RWPE2 (cell line): ENCODE measurements at regions not wholly inside any gene's neighbourhood (a gene's known extent, or its start where the extent isn't known, plus 50 kb on each side); places are given as distances from the start of the nearest gene placed in this dataset.

Experiments
- ATAC-seq: fragments of 200-7000 bp; cut with Tn5 transposase; 3 replicates; pipeline ENCODE4 v1.9.1; 2021; ENCODE audit warnings: low read depth
- DNase-seq: peaks from one replicate; pipeline ENCODE4 v3.0.0-alpha.2; 2020; ENCODE audit warnings: low spot score
- H3K27ac ChIP-seq: fragments of 450-650 bp; 2 replicates; pipeline ENCODE4 v1.5.1; 2017; ENCODE audit warnings: mild to moderate bottlenecking; ENCODE audit not compliant: poor library complexity, severe bottlenecking
- H3K27me3 ChIP-seq: fragments of 250-450 bp; sonication (Bioruptor Pico); 2 replicates; pipeline ENCODE4 v1.5.1; 2021; ENCODE audit warnings: mild to moderate bottlenecking, moderate library complexity; ENCODE audit not compliant: insufficient read depth, poor library complexity, severe bottlenecking
- H3K36me3 ChIP-seq: fragments of 250-450 bp; sonication (Bioruptor Pico); 2 replicates; pipeline ENCODE4 v1.5.1; 2020; ENCODE audit warnings: low read depth, mild to moderate bottlenecking, moderate library complexity
- H3K4me1 ChIP-seq: fragments of 250-450 bp; sonication (Bioruptor Pico); 2 replicates; pipeline ENCODE4 v1.5.1; 2021; ENCODE audit warnings: mild to moderate bottlenecking, moderate library complexity; ENCODE audit not compliant: insufficient read depth, poor library complexity, severe bottlenecking
- H3K4me3 ChIP-seq: fragments of 250-450 bp; sonication (Bioruptor Pico); 2 replicates; pipeline ENCODE4 v1.5.1; 2021; ENCODE audit warnings: mild to moderate bottlenecking, moderate library complexity; ENCODE audit not compliant: severe bottlenecking
- H3K9me3 ChIP-seq: fragments of 250-450 bp; sonication (Bioruptor Pico); 2 replicates; pipeline ENCODE4 v1.5.1; 2021; ENCODE audit warnings: mild to moderate bottlenecking, moderate library complexity; ENCODE audit not compliant: severe bottlenecking
- CTCF ChIP-seq: fragments of 450-650 bp; IDR thresholded peaks from one replicate; pipeline ENCODE4 v1.5.1; 2017; ENCODE audit warnings: mild to moderate bottlenecking, moderate library complexity; ENCODE audit not compliant: poor library complexity, severe bottlenecking

GRCh38 chr17:33527290-33527689 is 234.2 kb upstream of the ASIC2 start:
- no peak for TF ChIP-seq CTCF
- no peaks in the 10 kb centered on the region for H3K36me3 ChIP-seq
- H3K4me1 ChIP-seq: no peaks in the 10 kb centered on the region
- ATAC-seq (no peak), DNase-seq (no peak)
- no peaks in the 10 kb centered on the region for H3K27me3 ChIP-seq
- no peak overlapping the region for H3K27ac ChIP-seq
- H3K9me3 ChIP-seq: no peaks in the 10 kb centered on the region
- H3K4me3 ChIP-seq: no peak overlapping the region

GRCh38 chr17:33528846-33529245 is 235.8 kb upstream of the ASIC2 start:
- Histone ChIP-seq H3K36me3 (no peaks in the 10 kb centered on the region), H3K9me3 (no peaks in the 10 kb centered on the region), H3K27me3 (no peaks in the 10 kb centered on the region), H3K4me3 (no peak overlapping the region), H3K4me1 (no peaks in the 10 kb centered on the region), H3K27ac (no peak overlapping the region)
- TF ChIP-seq CTCF: no peak
- ATAC-seq: no peak
- DNase-seq: no peak

- no peak for TF ChIP-seq CTCF
- no peaks in the 10 kb centered on the region for H3K4me1 ChIP-seq
- H3K4me3 ChIP-seq: no peak overlapping the region
- H3K36me3 ChIP-seq: no peaks in the 10 kb centered on the region
- no peak for ATAC-seq
- H3K27ac ChIP-seq: no peak overlapping the region
- no peaks in the 10 kb centered on the region for H3K9me3 ChIP-seq
- no peak for DNase-seq
- H3K27me3 ChIP-seq: no peaks in the 10 kb centered on the region
Measured at GRCh38 chr17:33529816-33530215, 236.7 kb upstream of the ASIC2 start.

- Histone ChIP-seq H3K4me3 (no peak overlapping the region), H3K36me3 (no peaks in the 10 kb centered on the region), H3K27ac (no peak overlapping the region), H3K9me3 (no peaks in the 10 kb centered on the region), H3K4me1 (no peaks in the 10 kb centered on the region), H3K27me3 (no peaks in the 10 kb centered on the region)
- DNase-seq: no peak
- no peak for ATAC-seq
- TF ChIP-seq CTCF: no peak
Measured at GRCh38 chr17:33531311-33531710, 238.2 kb upstream of the ASIC2 start.

GRCh38 chr17:33534087-33534486 is 241.0 kb upstream of the ASIC2 start:
- no peak for TF ChIP-seq CTCF
- no peak for ATAC-seq

More at GRCh38 chr17:33534087-33534486, 241.0 kb upstream of the ASIC2 start:
- no peaks in the 10 kb centered on the region for H3K4me1 ChIP-seq
- no peak overlapping the region for H3K4me3 ChIP-seq
- no peak overlapping the region for H3K27ac ChIP-seq
- no peaks in the 10 kb centered on the region for H3K9me3 ChIP-seq
- H3K27me3 ChIP-seq: no peaks in the 10 kb centered on the region
- no peaks in the 10 kb centered on the region for H3K36me3 ChIP-seq
- no peak for DNase-seq
